Keratinocyte (primary cell): ENCODE measurements at regions not wholly inside any gene's neighbourhood (a gene's known extent, or its start where the extent isn't known, plus 50 kb on each side); places are given as distances from the start of the nearest gene placed in this dataset.

Source experiments
- DNase-seq: peaks from one replicate; pipeline ENCODE4 v3.0.0-alpha.2; 2011; ENCODE audit warnings: low read depth, missing footprints, low spot score
- FAIRE-seq: peaks from 2 replicates; lab custom pipeline; 2011; peaks lifted over from hg19 to GRCh38; lab: Jason Lieb, UNC
- H2AFZ ChIP-seq: 2 replicates; pipeline ENCODE4 v1.6.0; 2012; ENCODE audit warnings: low read length, control low read depth, inconsistent platforms; ENCODE audit not compliant: control insufficient read depth
- H3K27ac ChIP-seq: 2 replicates; pipeline ENCODE4 v1.5.1; 2011; ENCODE audit warnings: low read length; ENCODE audit not compliant: control insufficient read depth, insufficient read depth
- H3K27me3 ChIP-seq: 3 replicates; pipeline ENCODE4 v1.6.0; 2011; ENCODE audit warnings: low read length; ENCODE audit not compliant: control insufficient read depth, insufficient read depth; ENCODE audit errors: extremely low read depth
- H3K36me3 ChIP-seq, 2 experiments: 2 replicates in 1 of 2; 3 replicates in 1 of 2; pipeline ENCODE4 v1.5.1; 2011; ENCODE audit warnings: low read length in 2 of 2, mild to moderate bottlenecking in 1 of 2; ENCODE audit not compliant: control insufficient read depth in 2 of 2, insufficient read depth in 2 of 2; ENCODE audit errors: extremely low read depth in 1 of 2
- H3K4me1 ChIP-seq: 3 replicates; pipeline ENCODE4 v1.5.1; 2011; ENCODE audit warnings: low read length; ENCODE audit not compliant: control insufficient read depth, insufficient read depth; ENCODE audit errors: extremely low read depth
- H3K4me2 ChIP-seq: 3 replicates; pipeline ENCODE4 v1.6.0; 2011; ENCODE audit warnings: low read depth, low read length; ENCODE audit not compliant: control insufficient read depth, insufficient read depth; ENCODE audit errors: extremely low read depth
- H3K4me3 ChIP-seq, 3 experiments: fragments of 200-600 bp in 1 of 3; sonication (generic) in 1 of 3; 2 replicates in 2 of 3; 3 replicates in 1 of 3; pipeline ENCODE4 v1.5.1; 2011 to 2016; ENCODE audit warnings: low read length in 3 of 3, mild to moderate bottlenecking in 3 of 3, control low read depth in 2 of 3, inconsistent platforms in 1 of 3, low read depth in 1 of 3, mixed read lengths in 1 of 3, mixed run types in 1 of 3, moderate library complexity in 1 of 3; ENCODE audit not compliant: control insufficient read depth in 2 of 3, insufficient read depth in 2 of 3; ENCODE audit errors: extremely low read depth in 1 of 3
- H3K79me2 ChIP-seq: 2 replicates; pipeline ENCODE4 v1.6.0; 2012; ENCODE audit warnings: low read length; ENCODE audit not compliant: control insufficient read depth, insufficient read depth
- H3K9ac ChIP-seq: 3 replicates; pipeline ENCODE4 v1.6.0; 2011; ENCODE audit warnings: low read length; ENCODE audit not compliant: control insufficient read depth, insufficient read depth; ENCODE audit errors: extremely low read depth
- H3K9me1 ChIP-seq: 3 replicates; pipeline ENCODE4 v1.6.0; 2011; ENCODE audit warnings: low read length; ENCODE audit not compliant: control insufficient read depth, insufficient read depth; ENCODE audit errors: extremely low read depth
- H3K9me3 ChIP-seq: 2 replicates; pipeline ENCODE4 v1.5.1; 2012; ENCODE audit warnings: low read depth, low read length; ENCODE audit not compliant: control insufficient read depth
- H4K20me1 ChIP-seq: 3 replicates; pipeline ENCODE4 v1.6.0; 2011; ENCODE audit warnings: low read length; ENCODE audit not compliant: control insufficient read depth, insufficient read depth; ENCODE audit errors: extremely low read depth
- CTCF ChIP-seq, 3 experiments: IDR thresholded peaks in 1 of 3; conservative IDR thresholded peaks in 1 of 3; optimal IDR thresholded peaks in 1 of 3; 2 replicates in 2 of 3; 3 replicates in 1 of 3; pipeline versions ENCODE3 to v1.5.1; 2011; ENCODE audit warnings: low read length in 3 of 3, mild to moderate bottlenecking in 3 of 3, moderate library complexity in 2 of 3, control low read depth in 1 of 3, inconsistent platforms in 1 of 3; ENCODE audit not compliant: insufficient read depth in 2 of 3; ENCODE audit errors: extremely low read depth in 1 of 3
- EZH2 ChIP-seq: IDR thresholded peaks from one replicate; pipeline ENCODE4 v1.6.1; 2012; ENCODE audit warnings: inconsistent platforms, mild to moderate bottlenecking, low read length, moderate library complexity
- dilution Hi-C: fragments of 300-500 bp; cut with MboI; formaldehyde crosslinking; loops from one replicate; pipeline ENCODE4 v1.7.0; 2020; ENCODE audit warnings: low sequenced_read_pairs; ENCODE audit not compliant: extremely low pct_ligation_motif_present

- no peak for DNase-seq
- H3K4me3 ChIP-seq, result no peak overlapping the region
These were observed 508.7 kb downstream of the TRIML1 start for GRCh38 chr4:188647820-188648370.

GRCh38 chr4:188649635-188650034 is 510.4 kb downstream of the TRIML1 start:
- no peaks in the 10 kb centered on the region for H3K27me3 ChIP-seq
- H3K4me2 ChIP-seq, result no peak overlapping the region
- no peaks in the 10 kb centered on the region for H3K4me1 ChIP-seq
- dilution Hi-C loops, result no loop called here
- no peaks in the 10 kb centered on the region for H3K79me2 ChIP-seq
- H3K9me1 ChIP-seq, result no peaks in the 10 kb centered on the region
- H3K9me3 ChIP-seq, result no peaks in the 10 kb centered on the region
- H2AFZ ChIP-seq, result no peak overlapping the region
- no peaks in the 10 kb centered on the region for H4K20me1 ChIP-seq
- FAIRE-seq (no peak), DNase-seq (no peak)
- no peak overlapping the region for H3K9ac ChIP-seq
- H3K27ac ChIP-seq, result no peak overlapping the region
- no peaks in the 10 kb centered on the region for H3K36me3 ChIP-seq
- no peak for TF ChIP-seq CTCF (optimal IDR thresholded peaks at IDR 0.05 in 1 of 3, IDR thresholded peaks at IDR 0.05 in 1 of 3, conservative IDR thresholded peaks at IDR 0.05 in 1 of 3; ENCODE audit: extremely low read depth in 1 of 3, insufficient read depth in 2 of 3, low read length in 3 of 3)
- no peak for TF ChIP-seq EZH2
- H3K4me3 ChIP-seq, result no peak overlapping the region

More at GRCh38 chr4:188647820-188648370, 508.7 kb downstream of the TRIML1 start:
- TF ChIP-seq CTCF (optimal IDR thresholded peaks at IDR 0.05 in 1 of 3, IDR thresholded peaks at IDR 0.05 in 1 of 3, conservative IDR thresholded peaks at IDR 0.05 in 1 of 3; ENCODE audit: extremely low read depth in 1 of 3, insufficient read depth in 2 of 3, low read length in 3 of 3), result no peak
- TF ChIP-seq EZH2, result no peak
- Histone ChIP-seq H3K9ac (no peak overlapping the region), H3K9me1 (no peaks in the 10 kb centered on the region), H4K20me1 (no peaks in the 10 kb centered on the region), H3K79me2 (no peaks in the 10 kb centered on the region), H3K27me3 (no peaks in the 10 kb centered on the region), H3K36me3 (no peaks in the 10 kb centered on the region), H3K4me1 (no peaks in the 10 kb centered on the region), H3K9me3 (no peaks in the 10 kb centered on the region), H2AFZ (no peak overlapping the region), H3K27ac (no peak overlapping the region), H3K4me2 (no peak overlapping the region)
- dilution Hi-C loops, result no loop called here
- no peak for FAIRE-seq
